Activated naive CD4-positive, alpha-beta T cell treated with anti-CD3 and anti-CD28 coated beads, Interleukin-2, amount 50 U/mL, for 72 hours (primary cell): ENCODE measurements at regions not wholly inside any gene's neighbourhood (a gene's known extent, or its start where the extent isn't known, plus 50 kb on each side); places are given as distances from the start of the nearest gene placed in this dataset.
A peak's percentile ranks its signal among the peaks of the same experiment; 100 is the strongest.

Experiments
- ATAC-seq, 2 donors: fragments of 150-1000 bp; cut with Tn5 transposase; 2 replicates each; pipeline ENCODE4 v1.10.0; 2021; ENCODE audit warnings: mild to moderate bottlenecking in 2 of 2, moderate library complexity in 2 of 2
- DNase-seq, 2 donors: peaks; one replicate each; pipeline ENCODE4 v3.0.0; 2021 to 2022; ENCODE audit warnings: low spot score in 2 of 2
- H3K27ac Mint-ChIP-seq, 2 donors: one replicate each; pipeline ENCODE4 v1.8.0; 2022; ENCODE audit warnings: mild to moderate bottlenecking in 2 of 2, mixed read lengths in 2 of 2
- H3K36me3 Mint-ChIP-seq, 2 donors: one replicate each; pipeline ENCODE4 v1.8.0; 2022; ENCODE audit warnings: mixed read lengths in 2 of 2
- H3K9me3 Mint-ChIP-seq, 2 donors: one replicate each; pipeline ENCODE4 v1.8.0; 2022; ENCODE audit warnings: mixed read lengths in 2 of 2

DNA sequence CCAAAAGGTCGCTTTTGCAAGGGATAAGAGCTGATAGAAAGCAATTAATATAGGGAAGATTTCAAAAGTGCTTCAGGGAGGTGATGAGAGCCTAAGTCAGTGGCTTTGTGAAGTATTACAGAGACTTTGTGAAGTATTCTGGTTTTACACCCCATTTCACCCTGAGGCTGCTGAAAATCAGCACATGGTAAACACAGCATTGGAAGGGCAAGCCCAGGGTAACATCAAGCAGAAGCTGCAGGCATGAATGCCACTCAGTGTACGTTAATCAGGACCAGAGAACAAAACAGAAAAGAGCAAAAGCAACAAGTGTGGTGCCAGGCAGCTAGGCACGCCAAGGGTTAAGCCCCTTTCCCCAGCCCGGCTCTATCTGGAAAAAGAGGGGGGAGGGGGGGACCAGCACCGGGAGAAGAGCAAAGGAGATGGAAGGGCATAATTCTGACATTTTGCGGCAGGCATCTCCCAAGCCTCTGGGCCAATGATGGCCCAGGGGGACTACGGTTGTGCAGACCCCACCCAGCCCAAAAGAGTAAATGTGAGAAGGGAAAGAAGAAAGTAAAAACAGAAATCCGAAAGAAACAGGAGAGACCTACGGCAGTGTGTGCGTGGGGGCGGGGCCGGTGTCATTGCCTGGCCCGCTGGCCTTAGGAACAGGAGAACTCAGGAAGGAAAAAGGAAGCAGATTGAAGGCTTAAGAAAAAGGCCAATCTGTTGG lies 58.9 kb downstream of the DHRS2 start:
- DNase-seq (no peak), ATAC-seq (no peak)
- H3K27ac Mint-ChIP-seq: no peak overlapping the region
- H3K9me3 Mint-ChIP-seq: peaks cover 0 to 4% of the 10 kb centered on the region in 2 donors
- no peaks in the 10 kb centered on the region for H3K36me3 Mint-ChIP-seq

DNA sequence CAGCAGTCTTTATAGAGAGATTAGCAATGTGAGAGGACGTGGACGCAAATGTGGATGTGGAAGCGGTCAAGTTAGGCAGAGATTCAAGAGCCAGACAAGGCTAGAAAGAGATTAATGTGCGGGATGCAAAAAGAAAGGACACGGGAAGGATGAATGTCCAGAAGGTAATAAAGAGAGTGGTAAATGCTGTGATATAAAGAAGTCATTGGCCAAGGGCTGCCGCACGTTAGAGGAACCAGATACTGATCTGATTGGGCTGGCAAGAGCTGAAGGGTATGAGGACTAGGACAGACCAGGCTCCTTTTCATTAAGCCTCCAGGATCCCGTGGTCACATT lies 59.5 kb downstream of the DHRS2 start:
- no peak for ATAC-seq
- H3K27ac Mint-ChIP-seq: no peak overlapping the region
- H3K36me3 Mint-ChIP-seq: no peaks in the 10 kb centered on the region
- H3K9me3 Mint-ChIP-seq: peaks cover 0 to 4% of the 10 kb centered on the region in 2 donors
- no peak for DNase-seq

DNA sequence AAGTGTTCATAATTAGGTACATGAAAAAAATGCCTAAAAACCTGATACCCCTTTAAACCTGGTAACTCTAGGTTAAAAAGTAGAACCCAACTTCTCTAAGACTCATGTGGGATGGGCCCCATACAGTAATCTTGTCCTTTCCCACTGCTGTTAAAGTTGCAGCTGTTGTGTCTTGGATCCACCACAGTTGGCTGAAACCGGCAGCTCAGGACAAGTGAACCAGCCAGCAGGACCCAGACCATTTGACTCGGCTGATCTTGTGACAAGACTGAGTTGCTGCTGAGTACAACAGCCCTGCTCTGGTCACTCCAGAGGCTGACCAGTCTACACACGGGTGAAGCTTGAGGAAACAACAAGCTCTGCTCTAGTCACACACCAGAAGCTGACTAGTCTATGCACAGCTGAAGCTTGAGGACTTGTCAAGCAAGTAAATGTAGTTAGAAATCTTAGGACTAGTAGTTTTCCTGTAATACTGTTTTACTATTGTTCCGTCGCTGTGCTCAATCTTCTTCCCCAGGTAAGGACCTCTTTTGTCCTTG lies 60.6 kb downstream of the DHRS2 start:
- no peak for ATAC-seq
- no peak for DNase-seq
- no peaks in the 10 kb centered on the region for H3K36me3 Mint-ChIP-seq
- no peaks in the 10 kb centered on the region for H3K9me3 Mint-ChIP-seq
- no peak overlapping the region for H3K27ac Mint-ChIP-seq

DNA sequence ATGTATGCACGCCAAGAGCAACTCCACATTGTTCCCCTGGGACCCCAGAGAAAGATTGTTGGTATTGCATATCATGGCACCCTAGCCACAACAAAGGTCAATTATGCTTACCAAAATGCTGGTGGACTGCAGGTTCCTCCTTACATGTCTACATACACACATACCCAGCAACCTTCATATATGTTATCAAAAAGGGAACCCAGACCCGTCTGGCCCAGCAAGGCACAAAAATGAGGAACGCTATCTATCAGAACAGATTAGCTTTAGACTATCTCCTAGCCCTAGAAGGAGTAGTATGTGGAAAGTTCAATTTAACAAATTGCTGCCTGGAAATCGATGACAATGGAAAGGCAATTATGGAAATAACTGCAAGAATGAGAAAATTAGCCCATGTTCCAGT lies 61.5 kb downstream of the DHRS2 start:
- H3K36me3 Mint-ChIP-seq: peaks cover 0 to 2% of the 10 kb centered on the region in 2 donors
- no peak for DNase-seq
- no peak for ATAC-seq
- peaks cover 1 to 2% of the 10 kb centered on the region in 2 donors for H3K9me3 Mint-ChIP-seq
- no peak overlapping the region for H3K27ac Mint-ChIP-seq

DNA sequence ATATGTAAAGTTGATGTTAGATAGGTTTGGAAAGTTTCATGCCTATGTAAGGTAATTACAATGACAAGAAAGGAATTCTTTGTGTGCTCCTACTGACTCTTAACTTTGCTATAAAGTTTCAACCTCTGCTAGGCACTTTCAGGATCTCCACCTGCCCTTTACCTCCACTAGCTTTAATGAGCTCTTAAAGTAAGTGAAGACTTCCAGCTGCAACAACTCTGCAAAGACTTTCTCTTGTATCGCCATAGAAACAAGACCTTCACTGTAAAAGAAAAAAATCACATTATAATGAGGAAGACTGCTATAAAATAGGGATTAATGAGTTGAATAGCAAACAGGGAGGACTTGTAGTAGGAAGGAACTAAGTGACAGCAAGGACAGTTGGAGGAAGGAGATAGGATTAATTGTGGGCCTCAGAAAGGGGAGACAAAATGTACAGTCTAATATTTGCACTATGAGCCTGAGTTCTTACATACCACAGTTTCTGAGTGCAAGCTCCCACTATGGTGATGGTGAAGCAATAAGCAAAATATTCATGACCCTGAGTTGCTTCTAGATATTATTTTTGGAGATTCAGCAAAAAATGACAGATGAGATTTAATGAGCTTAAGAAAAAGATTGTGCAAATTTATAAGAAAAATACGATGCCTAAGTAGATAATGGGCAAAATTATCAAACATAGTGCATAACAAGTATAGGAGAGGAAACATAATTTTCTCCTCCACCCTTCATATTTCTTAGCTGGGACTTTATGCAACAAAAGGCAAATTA lies 66.7 kb downstream of the DHRS2 start:
- Mint-ChIP-seq H3K36me3 (peaks cover 5 to 13% of the 10 kb centered on the region in 2 donors), H3K27ac (no peak overlapping the region), H3K9me3 (peaks cover 7 to 10% of the 10 kb centered on the region in 2 donors)
- DNase-seq: no peak
- no peak for ATAC-seq

DNA sequence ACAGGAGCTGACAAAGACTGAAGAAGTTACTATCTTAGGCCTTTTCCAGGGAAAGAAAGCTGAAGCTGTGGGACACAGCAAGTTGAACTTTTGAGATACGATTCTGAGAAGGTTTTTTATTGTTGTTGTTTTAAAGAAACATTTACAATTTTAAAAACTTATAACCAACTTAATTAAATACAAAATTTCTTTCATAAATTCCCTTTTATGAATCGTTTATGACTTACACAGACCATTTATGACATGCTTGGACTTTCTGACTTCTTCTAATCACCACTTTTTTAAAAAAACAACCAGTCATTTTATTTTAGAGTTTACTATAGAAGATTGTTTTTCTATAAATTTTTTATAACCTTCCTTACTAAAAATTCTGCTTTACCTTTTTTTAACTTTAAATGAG lies 68.7 kb downstream of the DHRS2 start:
- ATAC-seq (no peak), DNase-seq (no peak)
- peaks cover 7 to 10% of the 10 kb centered on the region in 2 donors for H3K9me3 Mint-ChIP-seq
- H3K27ac Mint-ChIP-seq: no peak overlapping the region
- H3K36me3 Mint-ChIP-seq: peaks cover 5 to 13% of the 10 kb centered on the region in 2 donors

DNA sequence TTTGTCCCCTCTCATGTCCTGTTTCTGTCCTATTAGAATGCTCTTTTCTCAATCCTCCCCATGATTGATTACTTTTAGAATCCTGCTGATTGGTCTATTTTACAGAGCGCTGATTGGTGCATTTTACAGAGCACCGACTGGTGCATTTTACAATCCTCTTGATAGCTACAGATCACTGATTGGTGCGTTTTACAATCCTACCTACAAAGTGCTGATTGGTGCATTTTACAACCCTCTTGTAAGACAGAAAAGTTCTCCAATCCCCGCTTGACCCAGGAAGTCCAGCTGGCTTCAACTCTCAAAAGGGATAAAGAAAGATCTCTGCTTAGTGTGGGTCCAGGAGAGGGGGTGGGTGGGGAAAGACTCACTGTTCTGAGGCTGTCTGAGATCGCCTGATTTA lies 71.3 kb downstream of the DHRS2 start:
- no peak for DNase-seq
- peaks cover 5 to 13% of the 10 kb centered on the region in 2 donors for H3K36me3 Mint-ChIP-seq
- H3K9me3 Mint-ChIP-seq: peaks cover 7 to 10% of the 10 kb centered on the region in 2 donors
- no peak overlapping the region for H3K27ac Mint-ChIP-seq
- no peak for ATAC-seq

DNA sequence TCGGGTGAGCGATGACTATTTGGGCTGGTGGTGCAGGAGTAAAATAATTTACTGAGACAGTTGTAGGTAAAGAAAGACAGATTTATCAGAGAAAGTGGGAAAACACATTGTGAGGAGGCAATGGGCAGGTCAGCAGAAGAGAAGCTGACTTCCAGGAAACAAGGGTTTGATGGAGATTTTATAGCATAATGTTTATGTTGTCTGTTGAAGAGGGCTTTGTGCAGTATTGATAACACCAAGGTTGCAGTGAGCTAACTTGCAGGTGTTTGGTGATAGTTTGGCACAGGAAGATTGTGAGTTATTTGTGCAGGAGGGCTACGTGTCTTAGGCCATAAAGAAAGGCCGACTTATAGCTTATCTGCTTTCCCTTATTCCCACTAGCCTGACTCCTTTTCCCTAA lies 72.2 kb downstream of the DHRS2 start:
- Mint-ChIP-seq H3K36me3 (peaks cover 5% of the 10 kb centered on the region in 2 donors), H3K9me3 (peaks cover 3 to 4% of the 10 kb centered on the region in 2 donors), H3K27ac (no peak overlapping the region)
- DNase-seq (no peak), ATAC-seq (no peak)

DNA sequence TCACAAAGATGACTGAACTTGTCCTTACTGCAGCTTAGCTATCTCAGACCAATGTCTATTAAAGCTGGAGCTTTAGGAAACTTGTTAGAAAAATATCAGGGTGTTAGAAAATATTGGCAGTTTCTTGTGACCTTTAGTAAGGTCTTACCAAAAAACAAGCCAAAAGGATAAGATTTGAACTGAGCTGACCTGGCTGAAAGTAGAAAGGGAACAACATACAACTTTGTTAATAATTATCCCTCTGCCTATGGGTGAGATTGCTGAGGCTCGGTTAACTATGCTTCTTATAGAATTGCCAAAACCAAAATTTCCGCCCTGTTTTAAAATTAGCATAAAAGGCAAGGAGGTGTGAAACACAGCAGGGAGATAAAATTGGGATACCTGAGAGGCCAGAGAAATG lies 73.8 kb downstream of the DHRS2 start:
- ATAC-seq (no peak), DNase-seq (no peak)
- Mint-ChIP-seq H3K36me3 (no peaks in the 10 kb centered on the region), H3K27ac (no peak overlapping the region), H3K9me3 (peaks cover 0 to 5% of the 10 kb centered on the region in 2 donors)

DNA sequence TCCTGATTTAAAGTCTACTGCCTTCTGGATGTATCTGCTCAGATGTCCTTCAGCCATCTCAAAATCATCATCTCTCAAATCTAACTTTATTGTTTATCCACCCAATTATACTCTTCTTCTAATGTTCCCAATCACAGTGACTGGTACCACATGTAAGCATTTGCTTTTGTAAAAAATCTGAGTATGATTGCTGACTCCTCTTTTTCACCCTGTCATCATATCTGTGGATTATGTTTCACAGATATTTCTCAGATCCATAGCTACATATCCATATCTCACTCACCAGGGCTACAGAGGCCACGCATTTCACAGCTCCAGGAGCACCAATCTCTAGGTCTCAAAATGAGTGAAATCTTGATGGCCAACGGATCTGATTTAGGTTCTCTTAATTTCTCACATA lies 76.1 kb downstream of the DHRS2 start:
- DNase-seq: no peak
- H3K9me3 Mint-ChIP-seq: peaks cover 0 to 4% of the 10 kb centered on the region in 2 donors
- H3K27ac Mint-ChIP-seq: no peak overlapping the region
- no peak for ATAC-seq
- no peaks in the 10 kb centered on the region for H3K36me3 Mint-ChIP-seq

DNA sequence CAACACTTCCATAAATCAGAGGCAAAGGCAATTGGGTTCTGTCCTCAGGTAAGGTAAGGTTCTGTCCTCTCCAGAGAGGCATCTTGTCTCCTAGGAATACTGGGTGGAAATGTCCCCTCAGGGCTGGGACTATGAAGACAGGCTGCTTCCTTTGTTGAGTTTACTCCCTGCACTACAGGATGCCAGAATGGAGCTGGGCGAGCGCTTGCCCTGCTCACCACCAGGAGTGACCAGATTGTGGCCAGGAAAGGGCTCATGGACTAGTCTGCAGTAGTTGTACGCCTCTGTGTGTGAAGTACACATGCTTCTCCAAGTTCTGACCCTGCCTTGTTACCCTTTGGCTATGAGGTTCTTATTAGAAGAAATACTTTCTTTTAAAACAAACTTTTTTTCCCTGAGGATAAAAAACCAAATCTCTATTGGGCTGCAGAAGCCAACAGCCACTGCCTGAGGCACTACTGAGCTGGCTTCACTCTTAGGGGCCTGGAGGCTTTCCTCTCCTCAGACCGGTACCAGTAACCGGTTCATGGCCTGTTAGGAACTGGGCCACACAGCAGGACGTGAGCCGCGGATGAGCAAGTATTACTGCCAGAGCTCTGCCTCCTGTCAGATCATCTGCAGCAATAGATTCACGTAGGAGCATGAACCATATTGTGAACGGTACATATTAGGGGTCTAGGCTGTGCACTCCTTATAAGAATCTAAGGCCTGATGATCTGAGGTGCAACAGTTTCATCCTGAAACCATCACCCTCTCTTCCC lies 83.2 kb downstream of the DHRS2 start:
- H3K9me3 Mint-ChIP-seq: peaks cover 0 to 4% of the 10 kb centered on the region in 2 donors
- ATAC-seq: no peak

DNA sequence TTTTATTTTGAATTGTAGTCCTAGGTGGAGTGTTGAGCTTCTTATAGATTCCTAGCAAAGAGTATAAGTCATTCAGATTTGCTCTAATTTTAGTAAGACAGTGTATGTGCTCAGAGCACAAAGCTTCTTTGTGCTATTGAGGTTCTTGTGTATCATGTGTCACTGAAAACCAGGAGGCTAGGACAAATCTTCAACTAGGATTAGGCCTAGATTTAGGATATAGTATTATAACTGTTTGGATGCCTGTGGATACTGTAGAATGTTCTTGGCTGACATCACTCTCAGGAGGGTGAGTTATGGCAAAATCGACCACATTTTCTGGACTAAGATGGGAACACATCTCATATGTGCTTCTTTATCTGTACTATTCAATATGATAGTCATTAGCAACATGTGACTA lies 86.5 kb downstream of the DHRS2 start:
- no peaks in the 10 kb centered on the region for H3K36me3 Mint-ChIP-seq
- no peak overlapping the region for H3K27ac Mint-ChIP-seq
- no peaks in the 10 kb centered on the region for H3K9me3 Mint-ChIP-seq
- no peak for ATAC-seq
- no peak for DNase-seq

More for the DNA sequence above, 83.2 kb downstream of the DHRS2 start:
- H3K27ac Mint-ChIP-seq: no peak overlapping the region
- no peak for DNase-seq
- H3K36me3 Mint-ChIP-seq: no peaks in the 10 kb centered on the region

DNA sequence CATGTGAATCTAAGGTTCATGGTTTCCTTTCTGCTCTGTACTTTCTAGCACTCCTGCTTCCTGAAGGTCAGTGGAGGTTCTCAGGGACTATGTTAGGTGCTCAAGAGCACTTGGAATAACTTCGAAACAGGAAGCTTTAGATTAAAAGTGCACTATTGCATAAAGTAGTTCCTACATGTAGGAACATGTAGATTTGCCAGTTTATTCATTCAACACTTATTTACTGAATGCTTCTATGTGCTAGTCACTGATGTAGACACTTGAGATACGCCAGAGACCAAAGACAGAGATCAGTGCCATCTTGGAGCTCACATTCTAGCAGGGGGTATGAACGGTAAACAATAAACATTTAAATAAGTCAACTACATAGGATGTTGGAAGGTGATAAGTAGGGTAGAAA lies 87.7 kb downstream of the DHRS2 start:
- no peaks in the 10 kb centered on the region for H3K36me3 Mint-ChIP-seq
- peak overlapping the region in 1 of 2 donors; percentile 0 for H3K27ac Mint-ChIP-seq
- no peaks in the 10 kb centered on the region for H3K9me3 Mint-ChIP-seq
- DNase-seq (no peak), ATAC-seq (no peak)

DNA sequence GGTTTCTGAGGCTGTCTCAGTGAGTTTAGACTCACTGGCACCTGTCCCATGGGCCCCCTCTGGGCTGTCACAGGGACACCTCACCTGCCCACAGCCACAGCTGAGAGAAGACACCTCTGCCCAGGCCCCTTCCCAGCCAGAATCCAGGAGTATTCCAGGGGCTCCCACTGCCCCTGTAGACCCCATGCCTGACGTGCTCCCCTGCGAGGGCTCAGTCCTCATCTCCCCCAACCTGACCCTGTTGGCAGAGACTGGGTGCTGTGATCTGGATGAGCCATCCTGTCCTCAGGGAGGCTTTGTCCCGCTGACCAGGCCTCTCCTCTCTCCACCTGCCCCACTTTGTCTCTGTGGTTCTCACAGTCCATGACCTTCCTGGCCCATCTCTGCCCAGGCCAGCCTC lies 89.4 kb downstream of the DHRS2 start:
- Mint-ChIP-seq H3K9me3 (no peaks in the 10 kb centered on the region), H3K27ac (peak overlapping the region; percentile 57 to 63), H3K36me3 (no peaks in the 10 kb centered on the region)
- ATAC-seq (no peak), DNase-seq (no peak)

DNA sequence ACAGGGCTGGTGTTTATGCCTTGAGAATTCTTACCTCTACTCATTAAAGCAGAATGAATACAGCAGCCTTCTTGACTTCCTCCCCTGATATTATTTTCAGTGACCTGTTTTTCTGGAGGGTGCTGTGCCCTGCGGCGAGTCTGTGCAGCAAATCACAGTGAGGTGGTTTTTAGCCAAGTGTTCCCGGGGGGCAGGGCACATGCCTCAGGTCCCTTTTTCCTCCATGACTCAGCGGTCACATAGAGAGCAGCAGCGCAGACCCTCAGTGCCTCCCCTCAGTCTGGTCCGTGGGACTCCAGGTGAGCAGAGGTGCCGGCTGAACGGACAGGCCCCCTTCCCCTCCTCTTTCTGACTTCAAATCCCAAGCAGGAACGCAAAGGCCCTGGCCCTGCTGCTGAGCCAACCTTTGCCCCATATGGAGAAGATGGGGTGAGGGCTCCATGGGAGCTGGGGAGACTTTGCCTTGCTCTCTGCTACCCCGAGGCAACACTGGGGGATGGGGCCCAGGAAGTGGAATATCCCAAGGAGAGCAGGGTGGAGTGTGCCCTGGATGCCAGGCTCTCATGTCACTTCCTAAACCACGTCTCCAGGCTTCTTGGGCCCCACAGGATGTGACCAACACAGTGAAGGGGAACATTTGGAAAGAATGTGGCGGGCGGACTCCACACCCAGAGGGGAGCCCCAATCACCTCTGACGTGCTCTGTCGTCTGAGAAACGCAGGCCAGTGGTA lies 90.0 kb downstream of the DHRS2 start:
- no peak for ATAC-seq
- Mint-ChIP-seq H3K36me3 (no peaks in the 10 kb centered on the region), H3K9me3 (no peaks in the 10 kb centered on the region), H3K27ac (peak overlapping the region in 1 of 2 donors; percentile 57)
- DNase-seq: no peak

DNA sequence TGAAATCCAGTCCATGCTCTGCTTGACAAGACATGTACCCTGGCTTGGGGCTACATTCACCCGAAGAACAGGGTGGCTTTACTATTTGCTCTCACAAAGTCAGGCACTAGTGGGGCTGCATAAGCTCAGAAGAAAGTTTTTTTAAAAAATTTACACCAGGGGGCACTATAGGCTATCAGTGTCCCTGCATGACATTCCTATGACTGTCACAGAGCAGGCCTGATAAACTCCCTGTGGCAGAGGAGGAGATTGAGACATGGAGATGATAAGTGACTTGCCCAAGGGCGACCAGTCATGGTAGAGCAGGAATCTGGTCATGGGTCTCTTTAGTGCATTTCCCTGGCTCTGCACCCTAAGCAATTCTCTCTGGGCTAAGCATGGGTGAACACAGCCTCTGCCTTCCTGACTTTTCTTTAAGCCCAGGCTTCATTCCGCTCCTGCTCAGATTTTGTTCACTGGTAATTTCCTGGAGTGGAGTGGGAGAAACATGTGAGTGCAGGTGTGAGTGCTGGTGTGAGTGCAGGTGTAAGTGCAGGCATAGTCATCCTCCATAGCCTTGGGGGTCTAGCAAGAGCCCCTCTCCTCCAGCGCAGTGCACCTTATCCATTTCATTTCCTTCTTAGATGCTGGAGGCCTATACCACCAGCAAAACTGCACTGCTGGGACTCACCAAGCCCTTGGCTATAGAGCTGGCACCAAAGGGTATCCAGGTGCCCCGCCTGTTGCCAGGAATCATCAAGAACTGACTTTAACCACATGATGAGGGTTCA lies 91.6 kb downstream of the DHRS2 start:
- Mint-ChIP-seq H3K27ac (no peak overlapping the region), H3K9me3 (no peaks in the 10 kb centered on the region), H3K36me3 (no peaks in the 10 kb centered on the region)
- peak; percentile 41 to 63 for ATAC-seq
- DNase-seq: no peak
